ENCODE measurements at regions not wholly inside any gene's neighbourhood (a gene's known extent, or its start where the extent isn't known, plus 50 kb on each side); places are given as distances from the start of the nearest gene placed in this dataset.

- CTCF ChIA-PET = no interaction called here
- Histone ChIP-seq H3K27me3 (replicated peaks in 1 of 4; ENCODE audit: control extremely low read depth in 1 of 4, control insufficient read depth in 3 of 4, insufficient read depth in 4 of 4, low read length in 3 of 4) (no peaks in the 10 kb centered on the region), H3K9me3 (ENCODE audit: control extremely low read depth in 1 of 3, control insufficient read depth in 2 of 3, insufficient read depth in 1 of 3, low read length in 2 of 3) (no peaks in the 10 kb centered on the region), H3K4me2 (replicated peaks; ENCODE audit: low read depth, low read length, poor library complexity, severe bottlenecking) (no peak overlapping the region), H4K20me1 (ENCODE audit: control insufficient read depth, insufficient read depth, low read length, poor library complexity, severe bottlenecking) (no peaks in the 10 kb centered on the region), H3K9ac (ENCODE audit: low read length) (no peak overlapping the region), H2AFZ (ENCODE audit: insufficient read depth, low read depth, low read length, poor library complexity, severe bottlenecking) (no peak overlapping the region), H3K27ac (ENCODE audit: low read length in 2 of 2) (no peak overlapping the region), H3K79me2 (ENCODE audit: control insufficient read depth, insufficient read depth, low read length) (no peaks in the 10 kb centered on the region), H3K4me1 (ENCODE audit: control insufficient read depth in 2 of 2, insufficient read depth in 2 of 2, low read length in 2 of 2) (no peaks in the 10 kb centered on the region), H3K36me3 (replicated peaks in 1 of 2; ENCODE audit: control extremely low read depth in 1 of 2, control insufficient read depth in 1 of 2, extremely low read depth in 1 of 2, insufficient read depth in 2 of 2, low read length in 1 of 2) (no peaks in the 10 kb centered on the region), H3K4me3 (ENCODE audit: control extremely low read depth in 1 of 5, extremely low read depth in 1 of 5, insufficient read depth in 1 of 5, low read depth in 2 of 5, low read length in 4 of 5) (no peak overlapping the region)
- H3K27me3 Mint-ChIP-seq = peaks cover 23% of the 10 kb centered on the region
- TF ChIP-seq EZH2 (IDR thresholded peaks at IDR 0.05; ENCODE audit: borderline replicate concordance, insufficient read depth, low read depth, low read length, poor library complexity, severe bottlenecking) = no peak
- TF ChIP-seq, protein P1, sequence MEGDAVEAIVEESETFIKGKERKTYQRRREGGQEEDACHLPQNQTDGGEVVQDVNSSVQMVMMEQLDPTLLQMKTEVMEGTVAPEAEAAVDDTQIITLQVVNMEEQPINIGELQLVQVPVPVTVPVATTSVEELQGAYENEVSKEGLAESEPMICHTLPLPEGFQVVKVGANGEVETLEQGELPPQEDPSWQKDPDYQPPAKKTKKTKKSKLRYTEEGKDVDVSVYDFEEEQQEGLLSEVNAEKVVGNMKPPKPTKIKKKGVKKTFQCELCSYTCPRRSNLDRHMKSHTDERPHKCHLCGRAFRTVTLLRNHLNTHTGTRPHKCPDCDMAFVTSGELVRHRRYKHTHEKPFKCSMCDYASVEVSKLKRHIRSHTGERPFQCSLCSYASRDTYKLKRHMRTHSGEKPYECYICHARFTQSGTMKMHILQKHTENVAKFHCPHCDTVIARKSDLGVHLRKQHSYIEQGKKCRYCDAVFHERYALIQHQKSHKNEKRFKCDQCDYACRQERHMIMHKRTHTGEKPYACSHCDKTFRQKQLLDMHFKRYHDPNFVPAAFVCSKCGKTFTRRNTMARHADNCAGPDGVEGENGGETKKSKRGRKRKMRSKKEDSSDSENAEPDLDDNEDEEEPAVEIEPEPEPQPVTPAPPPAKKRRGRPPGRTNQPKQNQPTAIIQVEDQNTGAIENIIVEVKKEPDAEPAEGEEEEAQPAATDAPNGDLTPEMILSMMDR (IDR thresholded peaks at IDR 0.05) = no peak
- intact Hi-C loops (cut with micrococcal nuclease) = no loop called here
- H3K9me3 Mint-ChIP-seq (ENCODE audit: insufficient read depth) = no peaks in the 10 kb centered on the region
- H3K4me1 Mint-ChIP-seq = no peaks in the 10 kb centered on the region
- DNase-seq = no peak
- WGBS (ENCODE audit: insufficient coverage) = no CpG with 5 or more reads among the region's 1 CpG
- no peak overlapping the region for H3K4me3 Mint-ChIP-seq
- no peak for ATAC-seq (ENCODE audit: low read depth)
- POLR2A ChIA-PET = no interaction called here
- no peak overlapping the region for H3K27ac Mint-ChIP-seq
These were observed 284.3 kb upstream of the SPRED2 start for GRCh38 chr2:65716698-65717097.

DNA sequence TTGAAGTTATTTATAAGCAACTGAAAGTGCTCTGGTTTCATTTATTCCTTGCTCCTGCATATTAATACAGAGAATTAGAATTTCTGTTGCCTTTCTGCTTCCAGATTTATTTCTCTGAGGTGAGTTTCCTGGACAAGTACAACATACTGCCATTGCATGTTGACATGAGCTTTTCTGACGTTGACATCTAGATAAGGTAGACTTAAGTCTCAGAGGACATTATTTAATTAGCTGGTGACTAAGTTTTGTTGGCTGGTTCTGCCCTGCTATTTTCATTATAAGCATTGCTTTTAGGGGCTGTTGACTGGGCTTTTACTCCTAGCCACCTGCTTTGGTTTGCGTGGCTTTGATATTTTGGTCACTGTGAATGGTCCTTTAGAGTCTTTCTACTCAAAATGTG, 282.9 kb upstream of the SPRED2 start:
- intact Hi-C loops (cut with micrococcal nuclease) = no loop called here

More for the DNA sequence above, 282.9 kb upstream of the SPRED2 start:
- Mint-ChIP-seq H3K9me3 (ENCODE audit: insufficient read depth) (no peaks in the 10 kb centered on the region), H3K27me3 (peaks cover 23% of the 10 kb centered on the region), H3K4me3 (no peak overlapping the region), H3K4me1 (no peaks in the 10 kb centered on the region), H3K27ac (no peak overlapping the region)
- no peak overlapping the region for H2AFZ ChIP-seq (ENCODE audit: insufficient read depth, low read depth, low read length, poor library complexity, severe bottlenecking)
- no peak overlapping the region for H3K4me3 ChIP-seq (ENCODE audit: control extremely low read depth in 1 of 5, extremely low read depth in 1 of 5, insufficient read depth in 1 of 5, low read depth in 2 of 5, low read length in 4 of 5)
- H3K9ac ChIP-seq (ENCODE audit: low read length) = no peak overlapping the region
- H3K27ac ChIP-seq (ENCODE audit: low read length in 2 of 2) = no peak overlapping the region
- ChIA-PET POLR2A (no interaction called here), CTCF (no interaction called here)
- TF ChIP-seq, protein P1 (IDR thresholded peaks at IDR 0.05) = no peak
- no peak for TF ChIP-seq EZH2 (IDR thresholded peaks at IDR 0.05; ENCODE audit: borderline replicate concordance, insufficient read depth, low read depth, low read length, poor library complexity, severe bottlenecking)
- H3K36me3 ChIP-seq (replicated peaks in 1 of 2; ENCODE audit: control extremely low read depth in 1 of 2, control insufficient read depth in 1 of 2, extremely low read depth in 1 of 2, insufficient read depth in 2 of 2, low read length in 1 of 2) = no peaks in the 10 kb centered on the region
- H3K27me3 ChIP-seq (replicated peaks in 1 of 4; ENCODE audit: control extremely low read depth in 1 of 4, control insufficient read depth in 3 of 4, insufficient read depth in 4 of 4, low read length in 3 of 4) = no peaks in the 10 kb centered on the region
- H3K4me1 ChIP-seq (ENCODE audit: control insufficient read depth in 2 of 2, insufficient read depth in 2 of 2, low read length in 2 of 2) = no peaks in the 10 kb centered on the region
- 86% methylated on average over 1 of the region's 2 CpGs for WGBS (ENCODE audit: insufficient coverage)
- no peak overlapping the region for H3K4me2 ChIP-seq (replicated peaks; ENCODE audit: low read depth, low read length, poor library complexity, severe bottlenecking)
- no peaks in the 10 kb centered on the region for H3K9me3 ChIP-seq (ENCODE audit: control extremely low read depth in 1 of 3, control insufficient read depth in 2 of 3, insufficient read depth in 1 of 3, low read length in 2 of 3)
- no peak for DNase-seq
- no peak for ATAC-seq (ENCODE audit: low read depth)
- H3K79me2 ChIP-seq (ENCODE audit: control insufficient read depth, insufficient read depth, low read length) = no peaks in the 10 kb centered on the region
- H4K20me1 ChIP-seq (ENCODE audit: control insufficient read depth, insufficient read depth, low read length, poor library complexity, severe bottlenecking) = no peaks in the 10 kb centered on the region

All from B cell (primary cell).